Testis (tissue), 2 donors: ENCODE measurements at regions not wholly inside any gene's neighbourhood (a gene's known extent, or its start where the extent isn't known, plus 50 kb on each side); places are given as distances from the start of the nearest gene placed in this dataset.

Experiments
- POLR2A ChIP-seq: fragments of 450-650 bp; IDR thresholded peaks from one replicate; pipeline ENCODE4 v1.6.1; 2017; ENCODE audit warnings: antibody characterized with exemption, mild to moderate bottlenecking, moderate library complexity
- TF ChIP-seq, protein P1 (sequence below), 3 experiments: fragments of 450-650 bp in 2 of 3; fragments of 200-600 bp in 1 of 3; sonication (generic) in 1 of 3; IDR thresholded peaks; one replicate each; pipeline ENCODE4 v1.5.1; 2016 to 2019; ENCODE audit warnings: antibody characterized with exemption in 3 of 3, mild to moderate bottlenecking in 2 of 3, moderate library complexity in 1 of 3

DNA sequence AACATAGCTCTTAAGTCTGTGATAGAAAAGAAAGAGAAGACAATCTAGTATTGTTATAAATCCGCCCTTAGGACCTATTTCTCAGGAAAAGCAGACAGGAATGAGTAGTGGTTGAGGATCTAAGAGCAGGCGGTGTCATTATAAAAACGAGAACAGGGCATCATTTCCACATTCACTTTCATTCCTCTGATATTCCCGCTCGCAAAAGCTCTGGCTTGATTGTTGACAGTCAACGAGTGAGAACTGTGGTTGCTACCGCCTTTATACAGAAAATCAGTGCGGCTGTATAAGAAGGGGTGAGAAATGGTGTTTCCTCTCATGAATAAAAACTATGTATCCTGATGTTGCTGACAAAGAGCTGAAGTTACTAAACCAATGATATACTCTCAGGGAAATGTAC is 1409.6 kb upstream of the WWC1 start:
- TF ChIP-seq, protein P1, sequence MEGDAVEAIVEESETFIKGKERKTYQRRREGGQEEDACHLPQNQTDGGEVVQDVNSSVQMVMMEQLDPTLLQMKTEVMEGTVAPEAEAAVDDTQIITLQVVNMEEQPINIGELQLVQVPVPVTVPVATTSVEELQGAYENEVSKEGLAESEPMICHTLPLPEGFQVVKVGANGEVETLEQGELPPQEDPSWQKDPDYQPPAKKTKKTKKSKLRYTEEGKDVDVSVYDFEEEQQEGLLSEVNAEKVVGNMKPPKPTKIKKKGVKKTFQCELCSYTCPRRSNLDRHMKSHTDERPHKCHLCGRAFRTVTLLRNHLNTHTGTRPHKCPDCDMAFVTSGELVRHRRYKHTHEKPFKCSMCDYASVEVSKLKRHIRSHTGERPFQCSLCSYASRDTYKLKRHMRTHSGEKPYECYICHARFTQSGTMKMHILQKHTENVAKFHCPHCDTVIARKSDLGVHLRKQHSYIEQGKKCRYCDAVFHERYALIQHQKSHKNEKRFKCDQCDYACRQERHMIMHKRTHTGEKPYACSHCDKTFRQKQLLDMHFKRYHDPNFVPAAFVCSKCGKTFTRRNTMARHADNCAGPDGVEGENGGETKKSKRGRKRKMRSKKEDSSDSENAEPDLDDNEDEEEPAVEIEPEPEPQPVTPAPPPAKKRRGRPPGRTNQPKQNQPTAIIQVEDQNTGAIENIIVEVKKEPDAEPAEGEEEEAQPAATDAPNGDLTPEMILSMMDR (IDR thresholded peaks at IDR 0.05) = no peak
- no peak for TF ChIP-seq POLR2A
